GM19455 (cell line): ENCODE measurements at regions not wholly inside any gene's neighbourhood (a gene's known extent, or its start where the extent isn't known, plus 50 kb on each side); places are given as distances from the start of the nearest gene placed in this dataset.

Source experiments
- ATAC-seq: cut with Tn5 transposase; IDR thresholded peaks from one replicate; pipeline ENCODE4 v1.9.1; 2021; ENCODE audit not compliant: unreplicated experiment

DNA sequence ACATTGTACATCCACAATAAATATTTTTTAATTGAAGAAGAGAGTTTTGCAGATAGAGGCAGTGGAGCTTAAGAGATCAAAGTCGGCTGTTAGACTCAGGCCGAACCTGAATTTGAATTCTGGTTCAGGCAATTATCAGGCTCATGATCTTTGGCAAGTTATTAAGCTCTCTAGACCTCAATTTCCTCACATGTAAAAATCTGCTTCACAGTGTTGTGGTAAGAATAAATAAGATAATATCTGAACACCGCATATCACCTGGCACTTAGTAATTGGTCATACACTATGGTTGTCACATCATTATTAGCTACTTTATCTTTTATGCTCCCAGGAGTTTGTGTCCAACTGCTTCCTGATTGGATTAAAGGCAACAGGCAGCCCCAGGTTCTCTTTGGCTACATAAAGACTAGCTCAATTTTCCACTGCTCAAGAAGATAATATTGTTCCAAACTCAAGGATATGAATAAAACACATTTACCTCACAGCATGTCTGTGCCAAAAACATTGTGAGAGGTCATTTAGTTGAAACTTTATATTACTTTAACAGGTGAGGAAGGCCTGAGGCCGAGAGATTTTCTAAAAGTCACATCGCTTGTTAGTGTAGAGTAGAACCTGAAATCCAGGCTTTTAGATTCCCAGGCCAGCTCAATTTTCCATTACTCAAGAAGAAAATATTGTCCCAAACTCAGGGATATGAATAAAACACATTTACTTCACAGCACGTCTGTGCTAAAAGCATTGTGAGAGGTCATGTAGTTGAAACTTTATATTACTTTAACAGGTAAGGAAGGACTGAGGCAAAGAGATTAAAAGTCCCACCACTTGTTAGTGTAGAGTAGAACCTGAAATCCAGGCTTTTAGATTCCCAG, 289.2 kb upstream of the PTGER4 start:
- ATAC-seq: no peak

- ATAC-seq: no peak
Measured at GRCh38 chr5:40389591-40389990, 290.1 kb upstream of the PTGER4 start.

- peak; percentile 89 for ATAC-seq
Measured at GRCh38 chr5:40386289-40386688, 293.4 kb upstream of the PTGER4 start.

- no peak for ATAC-seq
Measured at GRCh38 chr5:40385544-40385943, 294.2 kb upstream of the PTGER4 start.

GRCh38 chr5:40384782-40385390, 294.8 kb upstream of the PTGER4 start:
- no peak for ATAC-seq

DNA sequence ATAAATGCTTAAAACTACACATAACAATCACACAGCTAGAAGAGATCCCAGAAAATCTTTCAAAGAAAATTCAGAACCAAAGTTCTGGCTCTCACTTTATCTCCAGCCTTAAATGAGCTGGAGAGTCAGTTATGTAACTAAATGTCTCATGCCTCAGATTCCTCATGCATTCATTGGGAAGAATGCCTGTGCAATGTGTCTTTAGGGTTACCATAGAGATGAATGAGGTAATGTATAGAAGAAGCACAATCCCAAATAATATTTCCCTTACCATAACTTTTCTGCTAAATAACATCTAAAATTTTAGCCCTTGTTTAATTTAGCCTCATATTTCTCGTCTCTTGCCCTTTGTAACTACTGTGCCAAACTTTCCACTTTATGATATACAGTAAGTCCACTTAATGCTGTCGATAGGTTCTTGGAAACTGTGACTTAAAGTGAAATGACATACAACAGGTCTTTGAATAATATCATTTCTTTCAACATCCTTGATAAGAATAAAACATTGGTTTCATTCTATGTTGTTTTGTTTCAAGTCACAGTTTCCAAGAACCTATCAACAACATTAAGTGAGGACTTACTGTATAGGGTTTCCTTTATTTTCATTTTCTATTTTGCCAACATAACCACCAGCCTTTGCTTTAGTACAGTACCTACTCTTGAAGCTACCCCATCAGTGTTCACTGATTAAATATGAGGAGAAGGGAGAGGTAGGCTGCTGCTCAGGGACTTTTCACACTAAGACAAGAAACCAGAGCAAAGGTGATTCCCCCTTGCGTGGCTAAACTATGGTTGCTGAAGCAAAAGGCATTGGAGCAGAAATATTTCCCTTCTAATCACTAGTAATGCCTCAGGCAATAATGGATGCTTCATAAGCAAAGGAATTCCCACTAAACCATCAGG, 295.7 kb upstream of the PTGER4 start:
- no peak for ATAC-seq

GRCh38 chr5:40381676-40382363, 297.9 kb upstream of the PTGER4 start:
- no peak for ATAC-seq

DNA sequence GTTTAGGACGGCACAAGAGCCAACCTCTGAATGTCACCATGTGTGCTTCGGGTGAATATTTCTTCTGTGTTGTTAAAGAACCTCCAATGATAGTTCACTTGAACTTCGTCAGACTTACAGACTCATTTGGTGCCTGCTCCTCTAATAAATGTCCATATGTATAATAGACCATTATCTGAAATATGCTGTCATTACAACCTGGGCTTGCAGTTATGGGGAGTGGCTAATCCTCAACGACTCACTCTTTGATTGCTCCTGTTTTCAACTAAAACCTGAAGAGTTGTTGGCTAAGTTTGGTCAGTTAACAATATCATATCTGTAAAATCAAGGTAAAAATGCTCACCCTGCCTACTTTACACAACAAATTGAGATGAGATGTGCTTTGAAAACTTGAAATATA, 298.7 kb upstream of the PTGER4 start:
- no peak for ATAC-seq

- peak; percentile 69 for ATAC-seq
Measured at GRCh38 chr5:40378396-40379177, 301.1 kb upstream of the PTGER4 start.

DNA sequence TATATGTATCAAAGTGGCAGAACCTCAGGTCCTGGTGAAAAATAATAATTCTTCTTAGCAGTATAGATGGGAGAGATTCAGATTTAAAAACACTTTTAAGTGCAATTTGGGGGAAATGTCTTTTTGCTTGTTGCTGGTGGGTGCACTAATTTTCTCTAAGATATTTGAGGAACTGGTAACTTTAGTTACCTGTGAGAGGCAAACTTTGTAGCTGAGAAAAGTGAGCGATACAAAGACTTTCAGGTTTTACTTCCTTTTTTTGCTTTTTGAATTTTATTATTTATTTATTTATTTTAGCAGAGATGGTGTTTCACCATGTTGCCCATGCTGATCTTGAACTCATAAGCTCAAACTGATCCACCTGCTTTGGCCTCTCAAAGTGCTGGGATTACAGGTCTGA, 303.1 kb upstream of the PTGER4 start:
- peak; percentile 67 for ATAC-seq

DNA sequence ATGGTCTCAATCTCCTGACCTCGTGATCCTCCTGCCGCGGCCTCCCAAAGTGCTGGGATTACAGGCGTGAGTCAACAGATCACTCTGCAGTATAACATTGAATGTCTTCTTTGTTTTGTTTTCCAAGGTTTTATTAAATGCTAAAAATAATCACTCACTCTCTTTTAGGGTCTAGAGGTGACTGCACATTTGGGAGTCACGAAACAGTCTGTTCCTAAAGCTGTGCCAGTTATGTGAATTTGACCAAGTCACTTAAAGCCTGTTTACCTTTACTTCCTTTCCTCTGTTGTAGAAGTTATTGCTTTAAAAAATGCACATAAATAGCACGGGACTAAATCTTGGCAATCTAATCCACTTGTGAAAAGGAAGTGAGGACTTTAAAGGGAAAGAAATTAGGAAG, 304.9 kb upstream of the PTGER4 start:
- no peak for ATAC-seq

DNA sequence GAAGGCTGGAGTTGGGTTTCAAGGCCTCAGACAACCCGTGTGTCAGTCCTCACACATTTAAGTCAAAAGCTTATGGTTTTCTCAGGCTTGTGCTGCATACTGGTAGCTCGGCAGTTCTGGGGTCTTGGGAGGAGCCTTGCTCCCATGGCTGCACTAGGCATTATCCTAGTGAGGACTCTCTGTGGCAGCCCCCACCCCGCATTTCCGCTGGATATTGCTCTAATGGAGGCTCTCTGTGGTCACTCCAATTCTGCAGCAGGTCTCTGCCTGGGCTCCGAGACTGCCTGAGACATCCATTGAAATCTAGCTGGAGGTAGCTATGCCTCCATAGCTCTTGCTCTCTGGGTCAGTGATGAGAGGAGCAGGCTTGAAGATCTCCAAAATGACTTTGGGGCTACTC, 311.5 kb upstream of the PTGER4 start:
- no peak for ATAC-seq

DNA sequence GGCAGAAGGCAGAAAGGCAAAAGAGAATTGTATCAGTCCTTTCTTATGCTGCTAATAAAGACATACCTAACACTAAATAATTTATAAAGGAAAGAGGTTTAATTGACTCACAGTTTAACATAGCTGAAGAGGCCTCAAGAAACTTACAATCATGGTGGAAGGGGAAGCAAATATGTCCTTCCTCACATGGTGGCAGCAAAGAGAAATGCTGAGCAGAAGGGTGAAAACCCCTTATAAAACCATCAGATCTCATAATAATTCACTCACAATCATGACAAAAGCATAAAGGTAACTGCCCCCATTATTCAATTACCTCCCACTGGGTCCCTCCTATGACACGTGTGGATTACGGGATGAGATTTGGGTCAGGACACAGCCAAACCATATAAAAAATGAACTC, 312.5 kb upstream of the PTGER4 start:
- no peak for ATAC-seq

DNA sequence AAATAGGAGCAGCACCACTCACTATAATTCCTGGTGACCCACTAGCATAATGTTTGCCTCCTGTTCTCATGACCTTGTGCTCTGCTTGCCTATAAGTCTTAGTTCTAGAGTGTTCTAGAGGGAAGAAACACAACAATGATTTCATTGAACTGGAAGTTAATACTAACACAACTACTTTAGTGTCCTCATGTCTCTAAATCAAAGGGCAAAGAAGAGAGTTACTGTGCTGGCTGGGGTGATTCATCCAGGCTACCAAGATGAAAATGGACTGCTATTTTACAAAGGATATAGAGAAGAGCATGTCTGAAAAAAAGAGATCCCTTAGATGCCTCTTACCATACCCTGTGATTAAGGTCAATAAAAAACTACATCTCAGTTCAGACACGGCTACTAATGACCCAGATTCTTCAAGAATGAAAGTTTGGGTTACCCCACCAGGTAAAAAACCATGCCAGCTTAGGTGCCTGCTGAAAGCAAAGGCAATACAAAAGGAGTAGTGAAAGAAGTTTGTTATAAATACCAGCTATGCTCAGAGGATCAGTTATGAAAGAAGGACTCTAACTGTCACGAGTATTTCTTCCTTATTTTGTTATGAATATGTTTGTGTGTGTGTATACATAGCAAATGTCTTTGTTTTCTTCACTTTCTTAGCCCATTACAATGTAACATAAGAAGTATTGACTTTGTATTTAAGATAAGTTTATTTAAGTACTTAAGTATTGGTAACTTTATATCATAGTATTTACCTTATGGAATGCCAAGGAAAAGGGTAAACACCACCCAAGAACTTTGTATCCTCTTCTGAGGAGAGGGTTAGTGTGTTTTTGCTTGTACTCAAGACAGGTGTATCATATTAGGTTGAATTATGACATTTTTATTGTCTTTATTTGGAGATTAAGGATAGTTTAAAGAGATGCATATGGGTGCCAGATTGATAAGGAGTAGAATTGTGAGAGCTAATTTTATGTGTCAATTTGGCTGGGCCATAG, 314.1 kb upstream of the PTGER4 start:
- ATAC-seq: no peak

- ATAC-seq: no peak
Measured at GRCh38 chr5:40364441-40364840, 315.3 kb upstream of the PTGER4 start.

DNA sequence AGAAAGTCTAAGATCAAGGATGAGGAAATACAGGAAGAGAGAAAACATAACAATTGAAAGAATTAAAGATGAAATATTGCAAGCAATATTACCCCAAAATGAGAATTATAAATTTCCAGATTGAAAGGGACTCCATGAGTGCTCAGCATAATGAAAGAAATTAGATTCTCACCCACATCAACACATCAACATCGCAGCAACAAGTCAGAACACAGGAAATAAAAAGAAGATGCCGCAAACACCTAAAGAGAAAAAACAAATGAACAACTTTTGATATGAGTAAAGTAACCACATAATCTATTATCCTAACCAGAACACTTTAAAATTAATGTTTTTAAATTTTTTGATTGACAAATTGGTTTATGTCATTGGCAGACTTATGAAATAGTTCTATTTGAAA, 318.3 kb upstream of the PTGER4 start:
- ATAC-seq: no peak

DNA sequence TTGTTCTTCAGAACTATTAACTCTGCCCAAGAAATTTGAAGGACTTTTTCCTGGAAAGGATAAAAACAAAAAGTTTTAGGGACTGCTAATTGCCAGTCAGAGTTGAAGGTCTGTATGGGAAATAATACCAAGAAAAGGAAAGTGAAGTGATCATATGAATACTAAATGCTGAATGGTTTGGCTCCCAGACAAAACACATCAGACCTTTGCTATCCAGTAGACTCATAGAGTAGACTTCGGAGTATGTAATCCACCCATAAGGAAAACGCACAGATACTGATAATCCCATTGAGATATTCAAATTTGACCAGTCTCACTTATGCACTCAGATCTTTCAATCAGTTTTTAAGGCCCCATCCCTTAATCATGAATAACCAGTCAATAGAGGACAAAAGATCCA, 319.0 kb upstream of the PTGER4 start:
- no peak for ATAC-seq

DNA sequence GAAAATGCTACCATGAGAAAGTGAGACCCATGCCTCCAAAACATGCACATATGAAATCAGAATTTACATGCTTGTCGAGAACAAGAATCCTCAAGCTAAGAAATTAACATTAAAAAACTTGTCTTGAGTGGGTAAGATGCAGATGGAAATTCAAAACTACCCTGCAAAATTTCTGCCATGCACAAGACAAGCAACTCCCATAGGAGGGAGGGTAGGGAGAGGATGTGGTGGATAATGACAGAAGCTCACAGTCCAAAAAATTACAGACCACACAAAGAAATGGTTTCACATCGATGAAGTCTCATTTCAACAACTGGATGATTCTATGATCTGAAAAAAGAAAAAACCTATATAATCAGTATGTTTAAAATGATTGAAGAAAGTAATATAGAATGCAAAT, 319.9 kb upstream of the PTGER4 start:
- no peak for ATAC-seq

DNA sequence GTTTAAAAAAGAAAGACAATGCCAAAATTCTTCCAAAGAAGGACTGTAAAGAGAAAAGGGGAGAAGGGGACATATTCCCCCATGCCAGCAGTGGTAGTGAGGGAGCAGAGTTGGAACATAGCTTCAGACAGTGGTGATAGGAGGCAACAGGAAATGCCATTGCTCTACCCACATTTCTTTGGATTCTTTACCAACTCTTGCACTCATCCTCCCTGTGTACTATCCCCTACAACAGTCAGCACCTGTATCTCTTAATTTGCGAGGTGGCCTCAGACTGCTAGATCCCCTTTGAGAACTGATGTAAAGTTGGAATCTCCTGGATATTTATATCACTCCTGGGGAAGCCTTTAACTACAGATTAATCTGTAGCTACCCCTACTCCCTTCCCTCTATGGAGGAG, 320.6 kb upstream of the PTGER4 start:
- ATAC-seq: no peak
